IMR-90 (cell line): ENCODE measurements at regions not wholly inside any gene's neighbourhood (a gene's known extent, or its start where the extent isn't known, plus 50 kb on each side); places are given as distances from the start of the nearest gene placed in this dataset.

Source experiments
- ATAC-seq: fragments of 200-7000 bp; cut with Tn5 transposase; 2 replicates; pipeline ENCODE4 v1.9.1; 2020; ENCODE audit warnings: low read depth, mild to moderate bottlenecking, moderate library complexity
- BruUV-seq: library from RNA; stranded (reverse); fragments of 400-500 nt; replicated peaks from 2 replicates; lab custom pipeline; 2021; lab: Mats Ljungman, UMichigan
- CTCF ChIA-PET: fragments of 300-600 bp; formaldehyde crosslinking; extraction: SDS; loops from one replicate; lab custom pipeline; 2021; ENCODE audit warnings: antibody characterized with exemption; lab: Yijun Ruan, JAX
- POLR2A ChIA-PET: fragments of 300-600 bp; sonication (Branson Sonifier 250); formaldehyde crosslinking; loops from one replicate; lab custom pipeline; 2022; ENCODE audit warnings: antibody characterized with exemption; ENCODE audit not compliant: unreplicated experiment; lab: Charles Lee
- DNase-seq: peaks from one replicate; pipeline ENCODE4 v3.0.0; 2013
- H2AFZ ChIP-seq: replicated peaks from 2 replicates; pipeline ENCODE3; 2013; ENCODE audit warnings: low read length, mild to moderate bottlenecking; ENCODE audit not compliant: poor library complexity
- H2AK5ac ChIP-seq: 2 replicates; pipeline ENCODE4 v1.6.1; 2013; ENCODE audit warnings: low read depth, low read length, inconsistent platforms
- H2AK9ac ChIP-seq: replicated peaks from 2 replicates; pipeline ENCODE3; 2013; ENCODE audit warnings: mild to moderate bottlenecking, low read depth, low read length, moderate library complexity; ENCODE audit not compliant: poor library complexity
- H2BK120ac ChIP-seq: 2 replicates; pipeline ENCODE4 v1.6.1; 2013; ENCODE audit warnings: low read depth, low read length, inconsistent platforms
- H2BK15ac ChIP-seq: 3 replicates; pipeline ENCODE4 v1.6.1; 2013; ENCODE audit warnings: low read depth, low read length, inconsistent platforms
- H2BK20ac ChIP-seq: 2 replicates; pipeline ENCODE4 v1.6.1; 2013; ENCODE audit warnings: low read depth, mild to moderate bottlenecking, inconsistent platforms, low read length, moderate library complexity
- H2BK5ac ChIP-seq: 2 replicates; pipeline ENCODE4 v1.6.1; 2013; ENCODE audit warnings: mild to moderate bottlenecking, low read depth, low read length, inconsistent platforms; ENCODE audit not compliant: poor library complexity, severe bottlenecking
- H3K14ac ChIP-seq: replicated peaks from 2 replicates; pipeline ENCODE4 v1.6.1; 2013; ENCODE audit warnings: low read depth, low read length, inconsistent platforms
- H3K18ac ChIP-seq: 2 replicates; pipeline ENCODE4 v1.6.1; 2013; ENCODE audit warnings: low read depth, low read length, control low read depth
- H3K23ac ChIP-seq: 2 replicates; pipeline ENCODE4 v1.6.1; 2013; ENCODE audit warnings: low read depth, low read length, inconsistent platforms
- H3K27ac ChIP-seq: 2 replicates; pipeline ENCODE4 v1.5.1; 2013; ENCODE audit warnings: mild to moderate bottlenecking, control low read depth, low read length; ENCODE audit not compliant: insufficient read depth
- H3K27me3 ChIP-seq: 2 replicates; pipeline ENCODE4 v1.6.1; 2013; ENCODE audit warnings: low read length; ENCODE audit not compliant: control insufficient read depth, insufficient read depth
- H3K36me3 ChIP-seq: 2 replicates; pipeline ENCODE4 v1.6.1; 2013; ENCODE audit warnings: low read length, mixed read lengths; ENCODE audit not compliant: control insufficient read depth, insufficient read depth
- H3K4ac ChIP-seq: 2 replicates; pipeline ENCODE4 v1.6.1; 2013; ENCODE audit warnings: low read depth, low read length, inconsistent platforms
- H3K4me1 ChIP-seq: 2 replicates; pipeline ENCODE4 v1.6.1; 2013; ENCODE audit warnings: low read length, mixed read lengths; ENCODE audit not compliant: control insufficient read depth, insufficient read depth
- H3K4me2 ChIP-seq: 2 replicates; pipeline ENCODE4 v1.6.1; 2013; ENCODE audit warnings: low read depth, mild to moderate bottlenecking, control low read depth, low read length, moderate library complexity
- H3K4me3 ChIP-seq: 2 replicates; pipeline ENCODE4 v1.5.1; 2013; ENCODE audit warnings: low read depth, mild to moderate bottlenecking, control low read depth, low read length, moderate library complexity; ENCODE audit not compliant: insufficient read depth
- H3K56ac ChIP-seq: 2 replicates; pipeline ENCODE4 v1.6.1; 2013; ENCODE audit warnings: low read length, inconsistent platforms; ENCODE audit not compliant: insufficient read depth; ENCODE audit errors: extremely low read depth
- H3K79me1 ChIP-seq, 2 experiments: 2 replicates each; pipeline ENCODE4 v1.6.1; 2013; ENCODE audit warnings: low read length in 2 of 2, inconsistent platforms in 1 of 2, low read depth in 1 of 2
- H3K9ac ChIP-seq: 2 replicates; pipeline ENCODE4 v1.6.1; 2013; ENCODE audit warnings: low read depth, low read length, control low read depth
- H3K9me1 ChIP-seq: 2 replicates; pipeline ENCODE4 v1.6.1; 2013; ENCODE audit warnings: low read length, inconsistent platforms; ENCODE audit not compliant: insufficient read depth
- H3K9me3 ChIP-seq: 2 replicates; pipeline ENCODE4 v1.6.1; 2013; ENCODE audit warnings: low read length; ENCODE audit not compliant: control insufficient read depth, insufficient read depth
- H4K20me1 ChIP-seq: 2 replicates; pipeline ENCODE4 v1.6.1; 2013; ENCODE audit warnings: low read length, inconsistent platforms; ENCODE audit not compliant: insufficient read depth
- H4K5ac ChIP-seq: 2 replicates; pipeline ENCODE4 v1.6.1; 2013; ENCODE audit warnings: mild to moderate bottlenecking, low read depth, low read length, control low read depth
- H4K8ac ChIP-seq, 2 experiments: 2 replicates each; pipeline ENCODE4 v1.6.1; 2013; ENCODE audit warnings: low read depth in 2 of 2, low read length in 2 of 2, control low read depth in 1 of 2, inconsistent platforms in 1 of 2
- H4K91ac ChIP-seq: 2 replicates; pipeline ENCODE4 v1.6.1; 2013; ENCODE audit warnings: low read depth, low read length, inconsistent platforms; ENCODE audit not compliant: insufficient read depth
- BHLHE40 ChIP-seq: fragments of 150-350 bp; IDR thresholded peaks from 2 replicates; pipeline ENCODE4 v1.6.1; 2016; ENCODE audit warnings: mild to moderate bottlenecking, low read depth, low read length
- CEBPB ChIP-seq: IDR thresholded peaks from 2 replicates; pipeline ENCODE4 v1.6.1; 2012; ENCODE audit warnings: low read depth, low read length, improper control_type of control experiment
- CHD1 ChIP-seq: IDR thresholded peaks from 2 replicates; pipeline ENCODE4 v1.6.1; 2012; ENCODE audit warnings: low read depth, low read length, improper control_type of control experiment
- CTCF ChIP-seq: conservative IDR thresholded peaks from 2 replicates; pipeline ENCODE4 v1.5.1; 2012; ENCODE audit warnings: mild to moderate bottlenecking, low read depth, low read length, improper control_type of control experiment
- ELK1 ChIP-seq: fragments of 150-350 bp; IDR thresholded peaks from 2 replicates; pipeline ENCODE4 v1.6.1; 2016; ENCODE audit warnings: low read depth, mild to moderate bottlenecking, low read length, moderate library complexity, borderline replicate concordance
- FOS ChIP-seq: fragments of 150-350 bp; IDR thresholded peaks from 2 replicates; pipeline ENCODE4 v1.6.1; 2016; ENCODE audit warnings: low read depth, low read length
- MAFK ChIP-seq: IDR thresholded peaks from 2 replicates; pipeline ENCODE4 v1.6.1; 2012; ENCODE audit warnings: low read depth, low read length, improper control_type of control experiment
- MAZ ChIP-seq: IDR thresholded peaks from 2 replicates; pipeline ENCODE4 v1.6.1; 2012; ENCODE audit warnings: low read depth, mild to moderate bottlenecking, low read length, improper control_type of control experiment, moderate library complexity, borderline replicate concordance
- NFE2L2 ChIP-seq: fragments of 150-350 bp; IDR thresholded peaks from 2 replicates; pipeline ENCODE4 v1.6.1; 2016; ENCODE audit warnings: low read depth, mild to moderate bottlenecking, low read length
- POLR2A ChIP-seq: IDR thresholded peaks from 2 replicates; pipeline ENCODE4 v1.6.1; 2012; ENCODE audit warnings: mild to moderate bottlenecking, low read depth, low read length
- RAD21 ChIP-seq: IDR thresholded peaks from 2 replicates; pipeline ENCODE4 v1.6.1; 2012; ENCODE audit warnings: low read length, improper control_type of control experiment
- RFX5 ChIP-seq: IDR thresholded peaks from 2 replicates; pipeline ENCODE4 v1.8.0; 2012; ENCODE audit warnings: low read depth, mild to moderate bottlenecking, low read length, moderate library complexity
- SMC3 ChIP-seq: fragments of 150-350 bp; IDR thresholded peaks from 2 replicates; pipeline ENCODE4 v1.6.1; 2016; ENCODE audit warnings: low read depth, mild to moderate bottlenecking, antibody characterized with exemption, low read length, moderate library complexity
- USF2 ChIP-seq: fragments of 150-350 bp; IDR thresholded peaks from 2 replicates; pipeline ENCODE4 v1.6.1; 2017; ENCODE audit warnings: mild to moderate bottlenecking, antibody characterized with exemption, low read length, low read depth
- WGBS, 2 experiments: methylation state at CpG; one replicate each; pipeline versions ENCODE4 v1.1.5 to v1.1.7; 2013; ENCODE audit warnings: missing lambda C conversion rate in 2 of 2; ENCODE audit not compliant: insufficient read length in 1 of 2; ENCODE audit errors: extremely low coverage in 2 of 2; 5-methylcytosine and 5-hydroxymethylcytosine counted together
- dilution Hi-C: fragments of 300-500 bp; cut with HindIII; formaldehyde crosslinking; loops from one replicate; pipeline ENCODE4 v1.14.3; 2018; ENCODE audit warnings: low sequenced_read_pairs; ENCODE audit not compliant: unreplicated experiment
- in situ Hi-C: fragments of 300-500 bp; cut with MboI; formaldehyde crosslinking; loops from 3 replicates; pipeline ENCODE4 v1.14.3; 2019; ENCODE audit warnings: low sequenced_read_pairs, inconsistent platforms, mixed read lengths
- intact Hi-C: fragments of 100-400 bp; cut with micrococcal nuclease; formaldehyde crosslinking; loops from 2 replicates; pipeline ENCODE4 v1.10.0; 2022

- CTCF ChIA-PET = no interaction called here
These were observed 321.2 kb downstream of the WDR72 start for GRCh38 chr15:53437985-53438841.

More at GRCh38 chr15:53437985-53438841, 321.2 kb downstream of the WDR72 start:
- Histone ChIP-seq H2BK20ac (no peak overlapping the region), H4K91ac (no peak overlapping the region), H2AFZ (no peak overlapping the region), H4K5ac (no peak overlapping the region), H4K8ac (no peak overlapping the region), H3K36me3 (no peaks in the 10 kb centered on the region), H3K79me1 (no peaks in the 10 kb centered on the region), H2BK120ac (no peak overlapping the region), H3K9me1 (no peaks in the 10 kb centered on the region), H3K9ac (no peak overlapping the region), H3K4me1 (no peaks in the 10 kb centered on the region), H4K20me1 (no peaks in the 10 kb centered on the region), H3K56ac (no peak overlapping the region), H3K4me3 (no peak overlapping the region), H3K14ac (no peak overlapping the region), H3K18ac (no peak overlapping the region), H3K23ac (no peak overlapping the region), H2BK15ac (no peak overlapping the region), H3K27ac (no peak overlapping the region), H3K27me3 (no peaks in the 10 kb centered on the region), H2AK9ac (no peak overlapping the region), H3K4me2 (no peak overlapping the region), H2BK5ac (no peak overlapping the region), H3K4ac (no peak overlapping the region), H3K9me3 (peaks cover 11% of the 10 kb centered on the region), H2AK5ac (no peak overlapping the region)
- POLR2A ChIA-PET = no interaction called here
- no TSS peak for BruUV-seq
- ATAC-seq (no peak), DNase-seq (no peak)
- intact Hi-C loops = no loop called here
- dilution Hi-C loops = no loop called here
- in situ Hi-C loops = no loop called here
- 20% methylated on average over 2 of the region's 5 CpGs; no CpG with 5 or more reads in 1 of the 2 experiments for WGBS, 2 experiments
- TF ChIP-seq RFX5 = no peak
- TF ChIP-seq SMC3 = no peak
- TF ChIP-seq ELK1 = no peak
- no peak for TF ChIP-seq CHD1
- no peak for TF ChIP-seq CEBPB
- no peak for TF ChIP-seq NFE2L2
- TF ChIP-seq RAD21 = no peak
- TF ChIP-seq FOS = no peak
- TF ChIP-seq MAFK = no peak
- TF ChIP-seq CTCF = no peak
- no peak for TF ChIP-seq POLR2A
- no peak for TF ChIP-seq USF2
- no peak for TF ChIP-seq BHLHE40
- TF ChIP-seq MAZ = no peak
